BE2C (cell line): ENCODE measurements at regions not wholly inside any gene's neighbourhood (a gene's known extent, or its start where the extent isn't known, plus 50 kb on each side); places are given as distances from the start of the nearest gene placed in this dataset.

Source experiments
- DNase-seq: peaks from one replicate; pipeline ENCODE4 v3.0.0-alpha.2; 2020
- H3K27me3 ChIP-seq: fragments of 250-450 bp; sonication (Bioruptor Pico); 2 replicates; pipeline ENCODE4 v1.5.1; 2020; ENCODE audit warnings: mild to moderate bottlenecking
- H3K36me3 ChIP-seq: fragments of 250-450 bp; sonication (Bioruptor Pico); 2 replicates; pipeline ENCODE4 v1.5.1; 2020; ENCODE audit warnings: mild to moderate bottlenecking
- H3K4me1 ChIP-seq: fragments of 250-450 bp; sonication (Bioruptor Pico); 2 replicates; pipeline ENCODE4 v1.5.1; 2020
- H3K4me3 ChIP-seq: 2 replicates; pipeline ENCODE4 v1.5.1; 2011; ENCODE audit warnings: low read depth, low read length
- H3K9me3 ChIP-seq: fragments of 250-450 bp; sonication (Bioruptor Pico); 2 replicates; pipeline ENCODE4 v1.5.1; 2020
- TF ChIP-seq, protein P1 (sequence below): IDR thresholded peaks from 2 replicates; pipeline ENCODE4 v1.5.1; 2012; ENCODE audit warnings: mild to moderate bottlenecking, low read depth, low read length

DNA sequence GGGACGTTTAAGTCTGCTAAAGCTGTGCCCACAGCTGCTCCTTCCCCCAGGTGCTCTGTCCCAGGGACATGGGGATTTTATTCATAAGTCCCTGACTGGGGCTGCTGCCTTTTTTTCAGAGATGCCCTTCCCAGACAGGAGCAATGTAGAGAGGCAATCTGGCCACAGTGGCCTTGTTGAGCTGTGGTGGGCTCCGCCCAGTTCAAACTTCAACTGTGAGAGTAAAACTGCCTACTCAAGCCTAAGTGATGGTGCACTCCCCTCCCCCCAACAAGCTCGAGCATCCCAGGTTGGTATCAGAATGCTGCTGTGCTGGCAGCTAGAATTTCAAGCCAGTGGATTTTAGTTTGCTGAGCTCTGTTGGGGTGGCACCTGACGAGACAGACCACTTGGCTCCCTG, 1371.4 kb downstream of the ADGRL3 start:
- Histone ChIP-seq H3K27me3 (no peaks in the 10 kb centered on the region), H3K4me1 (no peaks in the 10 kb centered on the region), H3K4me3 (no peak overlapping the region), H3K9me3 (no peaks in the 10 kb centered on the region), H3K36me3 (no peaks in the 10 kb centered on the region)
- no peak for DNase-seq
- TF ChIP-seq, protein P1, sequence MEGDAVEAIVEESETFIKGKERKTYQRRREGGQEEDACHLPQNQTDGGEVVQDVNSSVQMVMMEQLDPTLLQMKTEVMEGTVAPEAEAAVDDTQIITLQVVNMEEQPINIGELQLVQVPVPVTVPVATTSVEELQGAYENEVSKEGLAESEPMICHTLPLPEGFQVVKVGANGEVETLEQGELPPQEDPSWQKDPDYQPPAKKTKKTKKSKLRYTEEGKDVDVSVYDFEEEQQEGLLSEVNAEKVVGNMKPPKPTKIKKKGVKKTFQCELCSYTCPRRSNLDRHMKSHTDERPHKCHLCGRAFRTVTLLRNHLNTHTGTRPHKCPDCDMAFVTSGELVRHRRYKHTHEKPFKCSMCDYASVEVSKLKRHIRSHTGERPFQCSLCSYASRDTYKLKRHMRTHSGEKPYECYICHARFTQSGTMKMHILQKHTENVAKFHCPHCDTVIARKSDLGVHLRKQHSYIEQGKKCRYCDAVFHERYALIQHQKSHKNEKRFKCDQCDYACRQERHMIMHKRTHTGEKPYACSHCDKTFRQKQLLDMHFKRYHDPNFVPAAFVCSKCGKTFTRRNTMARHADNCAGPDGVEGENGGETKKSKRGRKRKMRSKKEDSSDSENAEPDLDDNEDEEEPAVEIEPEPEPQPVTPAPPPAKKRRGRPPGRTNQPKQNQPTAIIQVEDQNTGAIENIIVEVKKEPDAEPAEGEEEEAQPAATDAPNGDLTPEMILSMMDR: no peak

DNA sequence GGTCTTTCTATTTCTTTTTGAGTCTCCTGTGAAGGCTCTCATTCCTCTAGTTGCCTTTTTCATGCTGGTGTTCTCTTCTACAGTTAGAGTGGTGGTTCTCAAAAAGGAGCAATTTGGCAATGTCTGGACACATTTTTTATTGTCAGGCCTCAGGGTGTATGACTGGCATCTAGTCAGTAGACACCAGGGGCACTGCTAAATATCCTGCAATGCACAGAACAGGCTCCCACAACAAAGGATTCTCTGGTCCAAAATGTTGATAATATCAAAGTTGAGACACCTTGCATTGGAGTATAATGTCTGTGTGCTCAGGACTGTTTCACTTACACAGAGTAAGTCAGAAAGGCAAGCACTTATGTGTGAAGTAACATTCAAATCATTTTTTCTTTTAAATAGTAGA, 1360.7 kb downstream of the ADGRL3 start:
- H3K4me3 ChIP-seq: no peak overlapping the region
- TF ChIP-seq, protein P1: no peak
- H3K27me3 ChIP-seq: no peaks in the 10 kb centered on the region
- DNase-seq: peak; percentile 20
- no peaks in the 10 kb centered on the region for H3K9me3 ChIP-seq
- H3K36me3 ChIP-seq: no peaks in the 10 kb centered on the region
- H3K4me1 ChIP-seq: peaks cover 4% of the 10 kb centered on the region

- Histone ChIP-seq H3K4me3 (no peak overlapping the region), H3K9me3 (no peaks in the 10 kb centered on the region), H3K27me3 (no peaks in the 10 kb centered on the region), H3K36me3 (no peaks in the 10 kb centered on the region), H3K4me1 (no peaks in the 10 kb centered on the region)
- TF ChIP-seq, protein P1: no peak
- no peak for DNase-seq
Observed at GRCh38 chr4:62550121-62550520, 1350.0 kb downstream of the ADGRL3 start.

GRCh38 chr4:62549601-62550000, 1349.5 kb downstream of the ADGRL3 start:
- Histone ChIP-seq H3K36me3 (no peaks in the 10 kb centered on the region), H3K4me1 (no peaks in the 10 kb centered on the region), H3K4me3 (no peak overlapping the region), H3K9me3 (no peaks in the 10 kb centered on the region), H3K27me3 (no peaks in the 10 kb centered on the region)
- no peak for DNase-seq
- TF ChIP-seq, protein P1: no peak

GRCh38 chr4:62548765-62549164, 1348.6 kb downstream of the ADGRL3 start:
- TF ChIP-seq, protein P1: no peak
- no peaks in the 10 kb centered on the region for H3K4me1 ChIP-seq
- H3K36me3 ChIP-seq: no peaks in the 10 kb centered on the region

GRCh38 chr4:62548108-62548524, 1348.0 kb downstream of the ADGRL3 start:
- H3K4me1 ChIP-seq: no peaks in the 10 kb centered on the region
- H3K4me3 ChIP-seq: no peak overlapping the region
- H3K9me3 ChIP-seq: no peaks in the 10 kb centered on the region
- TF ChIP-seq, protein P1: peak; percentile 37
- H3K27me3 ChIP-seq: no peaks in the 10 kb centered on the region
- peak; percentile 52 for DNase-seq
- H3K36me3 ChIP-seq: no peaks in the 10 kb centered on the region

More at GRCh38 chr4:62548765-62549164, 1348.6 kb downstream of the ADGRL3 start:
- no peak for DNase-seq
- Histone ChIP-seq H3K27me3 (no peaks in the 10 kb centered on the region), H3K4me3 (no peak overlapping the region), H3K9me3 (no peaks in the 10 kb centered on the region)
